GM19452 (cell line): ENCODE measurements at regions not wholly inside any gene's neighbourhood (a gene's known extent, or its start where the extent isn't known, plus 50 kb on each side); places are given as distances from the start of the nearest gene placed in this dataset.
"Not testable (repeated sequence)": the region's sequence is repeated elsewhere in the genome, so short reads cannot be mapped to it uniquely, and the experiment has no call there.

Experiments
- ATAC-seq: cut with Tn5 transposase; IDR thresholded peaks from one replicate; pipeline ENCODE4 v1.9.1; 2021; ENCODE audit not compliant: unreplicated experiment

GRCh38 chr7:142698429-142698828, 50.8 kb upstream of the PRSS1 start:
- no peak for ATAC-seq

DNA sequence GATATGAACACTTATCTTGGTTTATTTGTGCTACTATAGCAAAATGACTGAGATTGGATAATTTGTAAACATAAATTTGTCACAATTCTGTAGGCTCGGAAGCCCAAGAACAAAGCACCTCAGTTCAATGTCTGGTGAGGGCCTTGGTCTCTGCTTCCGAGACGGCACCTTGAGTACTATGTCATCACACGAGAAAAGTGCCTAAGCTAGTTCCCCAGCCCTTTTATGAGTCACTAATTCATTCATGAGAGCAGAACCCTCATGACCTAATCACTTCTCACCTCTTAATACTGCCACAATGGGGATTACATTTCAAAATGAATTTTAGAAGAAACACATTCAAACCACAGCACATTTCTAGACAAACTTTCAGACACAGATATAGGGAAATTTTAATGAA, 52.0 kb upstream of the PRSS1 start:
- no peak for ATAC-seq

- ATAC-seq, result no peak
These were observed 52.7 kb upstream of the PRSS1 start for GRCh38 chr7:142696456-142697179.

DNA sequence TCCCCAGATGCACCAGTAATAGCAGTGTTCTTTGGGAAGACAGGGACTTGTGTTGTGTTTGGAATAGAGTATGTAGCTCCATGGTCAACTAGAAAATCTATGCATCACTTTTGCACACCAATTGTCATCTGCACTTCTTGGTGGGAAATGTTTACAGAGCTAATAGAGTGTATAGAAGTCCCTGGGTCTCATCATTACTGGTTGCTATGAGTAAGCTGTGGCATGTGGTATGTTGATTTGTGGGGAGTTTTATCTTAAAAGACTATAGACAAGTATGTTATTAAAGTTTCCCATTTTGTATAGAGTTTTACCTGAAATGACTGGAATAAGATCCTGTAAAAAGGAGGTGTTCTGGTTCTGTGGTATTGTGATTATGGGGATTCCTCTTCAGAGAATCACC, 55.4 kb upstream of the PRSS1 start:
- ATAC-seq, result no peak

DNA sequence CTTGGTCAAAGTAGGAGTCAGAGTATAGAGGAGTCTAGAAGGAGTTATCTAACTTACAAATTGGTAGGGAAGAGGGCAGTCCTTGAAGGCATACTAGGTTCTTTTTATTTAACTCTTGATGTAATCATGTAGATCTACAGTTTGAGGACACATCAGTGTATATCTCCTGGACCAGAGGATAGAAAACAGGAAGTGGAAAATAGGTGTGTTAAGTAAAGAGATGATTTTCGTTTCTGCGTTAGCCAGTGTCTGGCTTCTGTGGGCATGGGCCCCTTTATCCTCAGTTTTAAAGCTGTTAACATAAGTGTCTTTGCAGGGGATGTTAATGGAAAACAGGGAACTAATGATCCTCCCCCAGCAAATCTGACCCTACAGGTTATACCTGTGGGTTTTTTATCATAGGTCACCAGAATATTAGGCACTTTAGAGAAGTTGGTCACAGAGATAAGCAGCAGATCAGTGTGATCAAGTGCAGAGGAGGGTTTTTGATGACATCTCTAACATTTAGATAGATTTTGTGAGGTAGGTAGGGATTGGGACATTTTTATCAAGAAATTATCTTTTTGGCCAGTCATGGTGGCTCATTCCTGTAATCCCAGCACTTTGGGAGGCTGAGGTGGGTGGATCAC, 58.6 kb upstream of the PRSS1 start:
- no peak for ATAC-seq

- ATAC-seq, result no peak
These were observed 59.7 kb upstream of the PRSS1 start for GRCh38 chr7:142689439-142690120.

- no peak for ATAC-seq
These were observed 63.3 kb upstream of the PRSS1 start for GRCh38 chr7:142685877-142686508.

GRCh38 chr7:142681314-142682092, 67.8 kb upstream of the PRSS1 start:
- no peak for ATAC-seq

DNA sequence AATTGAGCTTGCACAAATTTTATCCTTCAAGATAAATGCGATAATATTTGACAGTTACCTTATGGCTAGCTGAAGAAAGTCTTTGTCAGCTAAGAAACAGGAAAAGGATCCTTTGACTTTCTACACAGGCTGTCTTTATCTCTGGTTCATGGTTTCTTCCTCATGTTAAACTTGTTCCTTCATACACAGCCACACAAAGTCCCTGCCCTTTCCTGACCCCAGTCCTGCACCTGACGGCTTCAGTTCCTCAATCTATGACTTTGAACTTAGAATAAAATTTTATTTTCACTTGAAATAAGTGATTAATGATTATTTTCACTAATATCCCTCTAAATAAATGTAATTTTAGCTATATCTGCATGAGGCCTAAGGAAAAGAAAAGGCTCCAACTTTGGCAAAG, 77.8 kb upstream of the PRSS1 start:
- ATAC-seq, result no peak

- no peak for ATAC-seq
These were observed 78.8 kb upstream of the PRSS1 start for GRCh38 chr7:142670511-142670910.

DNA sequence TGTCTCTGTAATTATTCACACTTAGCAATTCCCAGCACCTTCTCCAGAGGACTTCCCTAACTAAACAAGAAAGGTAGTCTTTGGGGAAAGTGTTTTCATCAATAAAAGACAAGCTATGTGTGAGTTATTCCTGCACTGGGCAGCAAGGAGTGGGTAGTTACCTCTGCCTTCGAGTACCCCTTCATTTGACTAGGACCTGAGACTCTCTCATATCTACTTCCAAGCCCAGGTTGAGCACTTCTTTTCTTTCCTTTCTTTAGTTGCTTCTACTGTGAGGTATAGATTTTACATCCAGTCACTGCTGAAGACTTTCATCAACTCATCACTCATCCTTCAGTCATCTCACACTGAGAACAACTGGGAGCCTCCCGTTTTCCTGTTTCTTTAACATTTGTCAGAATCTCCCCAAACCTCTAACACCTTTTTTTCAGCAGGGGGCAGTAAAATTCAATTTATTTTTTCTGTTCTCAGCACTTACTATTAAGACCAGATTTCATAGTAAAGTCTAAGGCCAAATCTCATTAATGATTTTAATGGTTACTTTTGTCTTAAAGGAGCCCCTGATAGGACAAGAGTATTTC, 80.1 kb upstream of the PRSS1 start:
- ATAC-seq, result no peak

- no peak for ATAC-seq
These were observed 80.8 kb upstream of the PRSS1 start for GRCh38 chr7:142668495-142668894.

- no peak for ATAC-seq
These were observed 91.9 kb upstream of the PRSS1 start for GRCh38 chr7:142657376-142657775.

GRCh38 chr7:142654398-142654797, 94.9 kb upstream of the PRSS1 start:
- ATAC-seq, result no peak

DNA sequence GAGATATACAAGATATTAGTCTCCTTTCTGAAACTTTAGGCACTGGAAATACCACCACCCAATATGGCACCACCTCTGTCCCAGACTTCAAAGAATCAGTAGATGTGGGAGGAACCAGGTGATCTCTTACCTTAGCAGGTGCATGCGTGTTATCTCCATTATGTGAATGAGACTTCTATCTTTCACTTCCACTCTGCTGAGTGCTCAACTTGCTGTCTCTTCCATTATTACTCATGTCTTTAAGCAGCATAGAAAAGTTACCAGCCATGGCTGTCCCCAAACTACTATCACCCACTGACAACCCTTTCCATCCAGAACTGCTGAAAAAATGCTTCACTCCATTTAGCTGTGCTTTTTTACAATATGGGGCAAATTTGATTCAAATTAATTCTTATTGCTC, 101.5 kb upstream of the PRSS1 start:
- ATAC-seq, result no peak

DNA sequence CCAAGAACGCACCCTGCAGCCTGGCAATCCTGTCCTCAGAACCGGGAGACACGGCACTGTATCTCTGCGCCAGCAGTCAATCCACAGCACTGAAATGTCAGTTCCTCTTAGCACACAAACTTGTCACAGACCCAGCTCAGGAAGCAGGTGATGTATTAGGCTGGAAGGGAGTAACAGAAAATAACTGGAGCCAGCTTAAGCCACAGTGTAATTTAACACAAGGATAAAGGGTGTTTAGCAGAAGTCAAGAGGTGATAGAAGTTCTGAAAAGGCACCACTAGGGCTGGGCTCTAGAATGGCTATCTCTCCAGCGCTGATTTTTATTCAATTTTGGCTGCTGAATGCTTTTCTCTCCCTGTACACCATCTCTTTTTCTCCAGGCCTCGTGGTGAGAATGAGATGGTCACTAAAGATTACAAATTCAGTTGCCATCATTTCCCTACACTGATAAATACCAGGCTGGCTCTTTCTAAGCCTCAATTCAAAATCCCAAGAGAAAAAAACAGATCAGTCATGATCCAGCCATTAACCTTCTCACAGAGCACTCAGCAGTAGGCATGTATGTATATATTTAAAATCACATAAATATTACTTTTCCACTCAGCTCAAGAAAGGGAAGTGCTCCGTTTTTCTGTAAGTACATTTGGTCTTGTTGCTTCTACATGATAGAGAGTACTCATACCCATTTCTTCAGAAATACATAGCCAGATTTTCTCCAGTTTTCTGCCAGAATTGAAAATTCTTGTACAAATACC, 102.7 kb upstream of the PRSS1 start:
- no peak for ATAC-seq

- ATAC-seq, result no peak
These were observed 103.5 kb upstream of the PRSS1 start for GRCh38 chr7:142645777-142646176.

DNA sequence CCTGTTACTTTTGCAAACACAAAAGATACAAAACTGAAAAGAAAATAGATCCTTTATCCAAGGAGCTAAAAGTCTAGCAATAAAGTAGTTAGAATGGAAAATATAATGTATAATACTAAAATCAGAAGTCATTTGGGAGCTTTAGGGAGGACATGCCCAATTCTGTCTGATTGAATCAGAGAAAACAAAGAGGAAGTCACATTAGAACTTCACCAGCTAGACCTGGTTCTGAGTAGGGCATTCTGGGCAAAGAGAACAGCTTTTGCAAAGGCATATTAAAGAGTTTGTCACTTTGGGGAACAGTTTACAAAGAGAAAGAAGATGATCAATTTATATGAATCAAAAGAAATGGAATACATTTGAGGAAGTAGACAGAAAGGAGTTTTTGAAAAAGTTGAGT, 107.0 kb upstream of the PRSS1 start:
- no peak for ATAC-seq

DNA sequence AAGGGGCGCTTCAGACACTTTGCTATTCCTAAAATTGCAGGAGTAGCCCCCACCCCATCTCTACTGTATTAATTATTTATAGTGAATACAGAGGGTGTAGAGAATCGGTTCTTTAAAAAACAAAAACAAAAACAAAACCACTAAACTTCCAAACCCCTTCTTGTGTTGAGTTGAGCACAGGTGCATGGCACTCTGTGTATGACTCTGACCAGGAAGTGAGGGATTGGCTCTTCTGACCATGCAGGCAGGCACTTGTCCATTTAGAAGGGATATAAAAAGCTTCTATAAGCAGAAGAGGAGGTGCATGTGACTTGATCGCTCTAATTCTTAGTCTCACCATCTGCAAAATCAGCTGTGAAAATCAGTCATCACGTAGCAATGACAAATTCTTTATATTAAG, 108.0 kb upstream of the PRSS1 start:
- ATAC-seq, result not testable (repeated sequence)

DNA sequence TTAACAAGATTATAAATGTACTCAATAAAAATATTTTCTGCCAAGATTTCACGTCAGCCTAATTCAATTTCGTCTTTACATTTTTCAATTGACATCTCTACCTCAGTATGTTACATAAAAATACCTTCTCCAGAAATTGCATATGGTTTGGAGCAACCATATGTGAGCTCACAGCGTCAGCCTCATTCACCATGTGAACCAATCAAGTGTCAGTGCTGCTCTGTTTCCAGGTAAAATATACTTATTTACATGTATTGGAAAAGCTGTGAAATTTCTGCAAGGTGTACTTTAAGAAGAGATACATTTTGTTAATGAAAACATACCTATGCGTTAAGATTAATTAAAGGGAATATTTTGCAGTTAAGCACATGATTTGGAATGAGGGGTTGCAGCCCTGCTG, 110.7 kb upstream of the PRSS1 start:
- ATAC-seq, result no peak
